ENCODE measurements at regions not wholly inside any gene's neighbourhood (a gene's known extent, or its start where the extent isn't known, plus 50 kb on each side); places are given as distances from the start of the nearest gene placed in this dataset.

GRCh38 chr5:89055015-89055694, 172.2 kb upstream of the MEF2C start:
- no peak overlapping the region for H3K23ac ChIP-seq (ENCODE audit: low read depth, low read length)
- dilution Hi-C loops (cut with HindIII; ENCODE audit: low sequenced_read_pairs, unreplicated experiment) (no loop called here), in situ Hi-C loops (cut with MboI; ENCODE audit: low sequenced_read_pairs) (no loop called here), intact Hi-C loops (cut with micrococcal nuclease) (no loop called here)
- H3K4ac ChIP-seq (ENCODE audit: low read depth, low read length) = no peak overlapping the region
- H4K20me1 ChIP-seq (ENCODE audit: insufficient read depth, low read length) = no peaks in the 10 kb centered on the region
- H3K79me1 ChIP-seq (ENCODE audit: low read depth in 1 of 2, low read length in 2 of 2) = no peaks in the 10 kb centered on the region
- ChIA-PET CTCF (no interaction called here), POLR2A (ENCODE audit: unreplicated experiment) (interaction anchor here (0.6 kb wide), 1 partner anchor 12 kb away, joined by 3 read pairs; no protein-coding TSS in a partner anchor)
- H3K14ac ChIP-seq (replicated peaks; ENCODE audit: low read depth, low read length) = no peak overlapping the region
- H4K91ac ChIP-seq (ENCODE audit: insufficient read depth, low read depth, low read length) = no peak overlapping the region
- H4K5ac ChIP-seq (ENCODE audit: low read depth, low read length) = no peak overlapping the region
- H3K36me3 ChIP-seq (ENCODE audit: control insufficient read depth, insufficient read depth, low read length) = no peaks in the 10 kb centered on the region
- no peak overlapping the region for H3K4me3 ChIP-seq (ENCODE audit: insufficient read depth, low read depth, low read length)
- no peaks in the 10 kb centered on the region for H3K27me3 ChIP-seq (ENCODE audit: control insufficient read depth, insufficient read depth, low read length)
- no TSS peak for BruUV-seq (replicated peaks)
- no peak overlapping the region for H2AFZ ChIP-seq (replicated peaks; ENCODE audit: low read length, poor library complexity)
- no peak overlapping the region for H4K8ac ChIP-seq (ENCODE audit: low read depth in 2 of 2, low read length in 2 of 2)
- no peak overlapping the region for H2BK20ac ChIP-seq (ENCODE audit: low read depth, low read length)
- no peaks in the 10 kb centered on the region for H3K9me1 ChIP-seq (ENCODE audit: insufficient read depth, low read length)
- H2BK5ac ChIP-seq (ENCODE audit: low read depth, low read length, poor library complexity, severe bottlenecking) = no peak overlapping the region
- no peak overlapping the region for H3K27ac ChIP-seq (ENCODE audit: insufficient read depth, low read length)
- DNase-seq = no peak
- no peak for TF ChIP-seq CEBPB (IDR thresholded peaks at IDR 0.05; ENCODE audit: low read depth, low read length)
- no peak for TF ChIP-seq RCOR1 (IDR thresholded peaks at IDR 0.05; ENCODE audit: insufficient replicate concordance, low read length)
- no peak for TF ChIP-seq MAZ (IDR thresholded peaks at IDR 0.05; ENCODE audit: borderline replicate concordance, low read depth, low read length)
- TF ChIP-seq RAD21 (IDR thresholded peaks at IDR 0.05; ENCODE audit: low read length) = no peak
- TF ChIP-seq CHD1 (IDR thresholded peaks at IDR 0.05; ENCODE audit: low read depth, low read length) = no peak
- no peak for TF ChIP-seq CTCF (conservative IDR thresholded peaks at IDR 0.05; ENCODE audit: low read depth, low read length)
- TF ChIP-seq MAFK (IDR thresholded peaks at IDR 0.05; ENCODE audit: low read depth, low read length) = no peak
- TF ChIP-seq POLR2A (IDR thresholded peaks at IDR 0.05; ENCODE audit: low read depth, low read length) = no peak
- no peak for TF ChIP-seq RFX5 (IDR thresholded peaks at IDR 0.05; ENCODE audit: low read depth, low read length)
- no peak for TF ChIP-seq FOS (IDR thresholded peaks at IDR 0.05; ENCODE audit: low read depth, low read length)
- H3K18ac ChIP-seq (ENCODE audit: low read depth, low read length) = no peak overlapping the region
- H2BK15ac ChIP-seq (ENCODE audit: low read depth, low read length) = no peak overlapping the region
- no peak overlapping the region for H3K4me2 ChIP-seq (ENCODE audit: low read depth, low read length)
- no peak overlapping the region for H2AK5ac ChIP-seq (ENCODE audit: low read depth, low read length)
- no peak overlapping the region for H3K9ac ChIP-seq (ENCODE audit: low read depth, low read length)
- no peaks in the 10 kb centered on the region for H3K4me1 ChIP-seq (ENCODE audit: control insufficient read depth, insufficient read depth, low read length)
- no peak overlapping the region for H2AK9ac ChIP-seq (replicated peaks; ENCODE audit: low read depth, low read length, poor library complexity)
- WGBS, 2 experiments (ENCODE audit: extremely low coverage in 2 of 2, insufficient read length in 1 of 2) = no CpG with 5 or more reads among the region's 6 CpGs
- H2BK120ac ChIP-seq (ENCODE audit: low read depth, low read length) = no peak overlapping the region
- no peak overlapping the region for H3K56ac ChIP-seq (ENCODE audit: extremely low read depth, insufficient read depth, low read length)
- no peaks in the 10 kb centered on the region for H3K9me3 ChIP-seq (ENCODE audit: control insufficient read depth, insufficient read depth, low read length)
- no peak for ATAC-seq (ENCODE audit: low read depth)
